GM19438 (cell line): ENCODE measurements at regions not wholly inside any gene's neighbourhood (a gene's known extent, or its start where the extent isn't known, plus 50 kb on each side); places are given as distances from the start of the nearest gene placed in this dataset.
"Not testable (repeated sequence)": the region's sequence is repeated elsewhere in the genome, so short reads cannot be mapped to it uniquely, and the experiment has no call there.

Experiments
- ATAC-seq: cut with Tn5 transposase; IDR thresholded peaks from one replicate; pipeline ENCODE4 v1.9.1; 2021; ENCODE audit warnings: low read depth; ENCODE audit not compliant: unreplicated experiment

GRCh38 chr5:154565123-154565522, 87.1 kb upstream of the HAND1 start:
- ATAC-seq: no peak

GRCh38 chr5:154562244-154562880, 84.3 kb upstream of the HAND1 start:
- no peak for ATAC-seq

- ATAC-seq: no peak
Observed at GRCh38 chr5:154559398-154560276, 81.6 kb upstream of the HAND1 start.

GRCh38 chr5:154557548-154557947, 79.5 kb upstream of the HAND1 start:
- no peak for ATAC-seq

GRCh38 chr5:154547551-154547950, 69.5 kb upstream of the HAND1 start:
- no peak for ATAC-seq

- ATAC-seq: no peak
Observed at GRCh38 chr5:154546719-154547118, 68.7 kb upstream of the HAND1 start.

GRCh38 chr5:154544646-154545045, 66.6 kb upstream of the HAND1 start:
- ATAC-seq: no peak

GRCh38 chr5:154543380-154543779, 65.4 kb upstream of the HAND1 start:
- ATAC-seq: no peak

GRCh38 chr5:154542581-154542980, 64.6 kb upstream of the HAND1 start:
- no peak for ATAC-seq

- ATAC-seq: no peak
Observed at GRCh38 chr5:154542000-154542399, 64.0 kb upstream of the HAND1 start.

GRCh38 chr5:154541553-154541952, 63.5 kb upstream of the HAND1 start:
- no peak for ATAC-seq

GRCh38 chr5:154540600-154540999, 62.6 kb upstream of the HAND1 start:
- no peak for ATAC-seq

GRCh38 chr5:154538492-154538891, 60.5 kb upstream of the HAND1 start:
- ATAC-seq: no peak

- not testable (repeated sequence) for ATAC-seq
Observed at GRCh38 chr5:154536439-154536838, 58.4 kb upstream of the HAND1 start.

- no peak for ATAC-seq
Observed at GRCh38 chr5:154535535-154535934, 57.5 kb upstream of the HAND1 start.

GRCh38 chr5:154534457-154535050, 56.5 kb upstream of the HAND1 start:
- ATAC-seq: no peak

GRCh38 chr5:154529282-154529681, 51.3 kb upstream of the HAND1 start:
- no peak for ATAC-seq

- ATAC-seq: no peak
Observed at GRCh38 chr5:154528005-154528594, 50.1 kb upstream of the HAND1 start.
